ENCODE measurements at regions not wholly inside any gene's neighbourhood (a gene's known extent, or its start where the extent isn't known, plus 50 kb on each side); places are given as distances from the start of the nearest gene placed in this dataset.

DNA sequence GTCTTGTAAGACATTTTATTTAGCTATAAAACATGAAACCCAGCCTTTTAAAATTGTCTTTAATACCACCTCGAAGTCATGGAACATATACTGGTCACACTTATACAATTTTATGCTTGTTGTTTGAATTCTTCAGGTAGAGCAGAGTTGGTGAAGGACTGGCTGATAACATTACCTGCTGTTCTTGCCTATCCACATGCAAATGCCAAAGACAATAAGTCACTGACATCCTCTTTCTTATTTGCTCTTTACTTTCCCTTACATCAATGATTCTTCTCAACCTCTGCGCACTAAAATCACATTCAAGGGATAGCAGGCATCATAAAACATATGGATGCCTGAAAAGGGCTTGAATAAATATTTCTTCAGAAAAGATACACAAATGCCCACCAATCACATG lies 392.5 kb upstream of the ATP11B start:
- no peak overlapping the region for H4K8ac ChIP-seq (ENCODE audit: low read depth in 2 of 2, low read length in 2 of 2)
- intact Hi-C loops (cut with micrococcal nuclease), result no loop called here
- H2BK20ac ChIP-seq (ENCODE audit: low read depth, low read length), result no peak overlapping the region
- H3K9ac ChIP-seq (ENCODE audit: low read depth, low read length), result no peak overlapping the region
- H4K91ac ChIP-seq (ENCODE audit: insufficient read depth, low read depth, low read length), result no peak overlapping the region
- no peak overlapping the region for H2BK120ac ChIP-seq (ENCODE audit: low read depth, low read length)
- in situ Hi-C loops (cut with MboI; ENCODE audit: low sequenced_read_pairs), result no loop called here
- no peak overlapping the region for H3K4me2 ChIP-seq (ENCODE audit: low read depth, low read length)
- no peak overlapping the region for H2AK5ac ChIP-seq (ENCODE audit: low read depth, low read length)
- dilution Hi-C loops (cut with HindIII; ENCODE audit: low sequenced_read_pairs, unreplicated experiment), result no loop called here
- no peaks in the 10 kb centered on the region for H3K4me1 ChIP-seq (ENCODE audit: control insufficient read depth, insufficient read depth, low read length)
- no peak overlapping the region for H3K23ac ChIP-seq (ENCODE audit: low read depth, low read length)
- TF ChIP-seq, protein P1, sequence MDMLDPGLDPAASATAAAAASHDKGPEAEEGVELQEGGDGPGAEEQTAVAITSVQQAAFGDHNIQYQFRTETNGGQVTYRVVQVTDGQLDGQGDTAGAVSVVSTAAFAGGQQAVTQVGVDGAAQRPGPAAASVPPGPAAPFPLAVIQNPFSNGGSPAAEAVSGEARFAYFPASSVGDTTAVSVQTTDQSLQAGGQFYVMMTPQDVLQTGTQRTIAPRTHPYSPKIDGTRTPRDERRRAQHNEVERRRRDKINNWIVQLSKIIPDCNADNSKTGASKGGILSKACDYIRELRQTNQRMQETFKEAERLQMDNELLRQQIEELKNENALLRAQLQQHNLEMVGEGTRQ (IDR thresholded peaks at IDR 0.05; ENCODE audit: low read depth, low read length), result no peak
- TF ChIP-seq FOS (IDR thresholded peaks at IDR 0.05; ENCODE audit: low read depth, low read length) (no peak), RFX5 (IDR thresholded peaks at IDR 0.05; ENCODE audit: low read depth, low read length) (no peak), BHLHE40 (IDR thresholded peaks at IDR 0.05; ENCODE audit: low read depth, low read length) (no peak), RAD21 (IDR thresholded peaks at IDR 0.05; ENCODE audit: low read length) (no peak), MXI1 (IDR thresholded peaks at IDR 0.05; ENCODE audit: borderline replicate concordance, low read depth, low read length) (no peak)
- TF ChIP-seq, protein P2, sequence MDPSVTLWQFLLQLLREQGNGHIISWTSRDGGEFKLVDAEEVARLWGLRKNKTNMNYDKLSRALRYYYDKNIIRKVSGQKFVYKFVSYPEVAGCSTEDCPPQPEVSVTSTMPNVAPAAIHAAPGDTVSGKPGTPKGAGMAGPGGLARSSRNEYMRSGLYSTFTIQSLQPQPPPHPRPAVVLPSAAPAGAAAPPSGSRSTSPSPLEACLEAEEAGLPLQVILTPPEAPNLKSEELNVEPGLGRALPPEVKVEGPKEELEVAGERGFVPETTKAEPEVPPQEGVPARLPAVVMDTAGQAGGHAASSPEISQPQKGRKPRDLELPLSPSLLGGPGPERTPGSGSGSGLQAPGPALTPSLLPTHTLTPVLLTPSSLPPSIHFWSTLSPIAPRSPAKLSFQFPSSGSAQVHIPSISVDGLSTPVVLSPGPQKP (IDR thresholded peaks at IDR 0.05; ENCODE audit: borderline replicate concordance, low read depth, low read length), result no peak
- POLR2A ChIA-PET (ENCODE audit: unreplicated experiment), result no interaction called here
- DNase-seq (no peak), ATAC-seq (ENCODE audit: low read depth) (no peak)
- no peak overlapping the region for H3K4me3 ChIP-seq (ENCODE audit: insufficient read depth, low read depth, low read length)
- H3K79me1 ChIP-seq (ENCODE audit: low read depth in 1 of 2, low read length in 2 of 2), result no peaks in the 10 kb centered on the region
- H4K5ac ChIP-seq (ENCODE audit: low read depth, low read length), result no peak overlapping the region
- no CpG with 5 or more reads among the region's 2 CpGs for WGBS, 2 experiments (ENCODE audit: extremely low coverage in 2 of 2, insufficient read length in 1 of 2)
- H3K27me3 ChIP-seq (ENCODE audit: control insufficient read depth, insufficient read depth, low read length), result no peaks in the 10 kb centered on the region
- no peaks in the 10 kb centered on the region for H3K9me1 ChIP-seq (ENCODE audit: insufficient read depth, low read length)
- no peak overlapping the region for H2BK5ac ChIP-seq (ENCODE audit: low read depth, low read length, poor library complexity, severe bottlenecking)
- peaks cover 6% of the 10 kb centered on the region; the same call in 1 of the 2 replicates for H3K9me3 ChIP-seq (ENCODE audit: control insufficient read depth, insufficient read depth, low read length)
- no peaks in the 10 kb centered on the region for H4K20me1 ChIP-seq (ENCODE audit: insufficient read depth, low read length)
- H3K14ac ChIP-seq (replicated peaks; ENCODE audit: low read depth, low read length), result no peak overlapping the region
- no TSS peak for BruUV-seq (replicated peaks)
- H3K36me3 ChIP-seq (ENCODE audit: control insufficient read depth, insufficient read depth, low read length), result no peaks in the 10 kb centered on the region
- H2AFZ ChIP-seq (replicated peaks; ENCODE audit: low read length, poor library complexity), result no peak overlapping the region
- no peak overlapping the region for H3K56ac ChIP-seq (ENCODE audit: extremely low read depth, insufficient read depth, low read length)
- CTCF ChIA-PET, result no interaction called here
- no peak overlapping the region for H3K27ac ChIP-seq (ENCODE audit: insufficient read depth, low read length)
- H2AK9ac ChIP-seq (replicated peaks; ENCODE audit: low read depth, low read length, poor library complexity), result no peak overlapping the region
- H3K4ac ChIP-seq (ENCODE audit: low read depth, low read length), result no peak overlapping the region
- no peak overlapping the region for H2BK15ac ChIP-seq (ENCODE audit: low read depth, low read length)
- H3K18ac ChIP-seq (ENCODE audit: low read depth, low read length), result no peak overlapping the region
